ENCODE measurements at regions not wholly inside any gene's neighbourhood (a gene's known extent, or its start where the extent isn't known, plus 50 kb on each side); places are given as distances from the start of the nearest gene placed in this dataset.

- Mint-ChIP-seq H3K4me3 (no peak overlapping the region), H3K4me1 (peaks cover 10% of the 10 kb centered on the region), H3K27ac (ENCODE audit: unreplicated experiment) (no peak overlapping the region), H3K27me3 (ENCODE audit: low read depth) (no peaks in the 10 kb centered on the region), H3K36me3 (ENCODE audit: low read depth) (peaks cover 4% of the 10 kb centered on the region), H3K9me3 (peaks cover 7% of the 10 kb centered on the region)
- TF ChIP-seq, protein P1, sequence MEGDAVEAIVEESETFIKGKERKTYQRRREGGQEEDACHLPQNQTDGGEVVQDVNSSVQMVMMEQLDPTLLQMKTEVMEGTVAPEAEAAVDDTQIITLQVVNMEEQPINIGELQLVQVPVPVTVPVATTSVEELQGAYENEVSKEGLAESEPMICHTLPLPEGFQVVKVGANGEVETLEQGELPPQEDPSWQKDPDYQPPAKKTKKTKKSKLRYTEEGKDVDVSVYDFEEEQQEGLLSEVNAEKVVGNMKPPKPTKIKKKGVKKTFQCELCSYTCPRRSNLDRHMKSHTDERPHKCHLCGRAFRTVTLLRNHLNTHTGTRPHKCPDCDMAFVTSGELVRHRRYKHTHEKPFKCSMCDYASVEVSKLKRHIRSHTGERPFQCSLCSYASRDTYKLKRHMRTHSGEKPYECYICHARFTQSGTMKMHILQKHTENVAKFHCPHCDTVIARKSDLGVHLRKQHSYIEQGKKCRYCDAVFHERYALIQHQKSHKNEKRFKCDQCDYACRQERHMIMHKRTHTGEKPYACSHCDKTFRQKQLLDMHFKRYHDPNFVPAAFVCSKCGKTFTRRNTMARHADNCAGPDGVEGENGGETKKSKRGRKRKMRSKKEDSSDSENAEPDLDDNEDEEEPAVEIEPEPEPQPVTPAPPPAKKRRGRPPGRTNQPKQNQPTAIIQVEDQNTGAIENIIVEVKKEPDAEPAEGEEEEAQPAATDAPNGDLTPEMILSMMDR (conservative IDR thresholded peaks at IDR 0.05), result no peak
- DNase-seq (ENCODE audit: low read depth, low spot score), result no peak
Observed at GRCh38 chr3:23654571-23654970, 151.2 kb upstream of the UBE2E1 start.

GRCh38 chr3:23655749-23656148 lies 150.0 kb upstream of the UBE2E1 start:
- no peak overlapping the region for H3K27ac Mint-ChIP-seq (ENCODE audit: unreplicated experiment)
- peaks cover 7% of the 10 kb centered on the region for H3K9me3 Mint-ChIP-seq
- no peak overlapping the region for H3K4me3 Mint-ChIP-seq
- DNase-seq (ENCODE audit: low read depth, low spot score), result no peak
- H3K4me1 Mint-ChIP-seq, result peaks cover 16% of the 10 kb centered on the region
- H3K27me3 Mint-ChIP-seq (ENCODE audit: low read depth), result no peaks in the 10 kb centered on the region
- H3K36me3 Mint-ChIP-seq (ENCODE audit: low read depth), result peaks cover 4% of the 10 kb centered on the region
- TF ChIP-seq, protein P1 (conservative IDR thresholded peaks at IDR 0.05), result no peak

DNA sequence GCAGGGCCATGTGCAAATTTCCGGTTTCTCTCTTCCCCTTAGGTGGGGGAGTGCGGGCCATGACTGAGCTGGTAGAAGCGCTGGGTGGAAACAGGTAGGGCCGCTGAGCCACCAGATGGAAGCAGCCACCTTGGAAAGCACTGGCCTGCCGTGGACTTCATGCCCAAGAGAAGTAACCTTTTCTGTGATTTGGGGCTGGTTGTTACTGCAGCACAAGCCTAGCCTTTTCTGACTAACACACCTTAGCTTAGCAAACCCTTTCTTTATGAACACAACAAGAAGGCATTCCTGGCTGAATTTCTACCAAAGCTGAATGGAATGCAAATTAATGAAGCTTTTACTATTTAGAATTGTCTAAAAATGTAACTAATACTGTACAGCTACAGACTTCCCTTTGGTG lies 149.6 kb upstream of the UBE2E1 start:
- H3K9me3 Mint-ChIP-seq, result peaks cover 7% of the 10 kb centered on the region

GRCh38 chr3:23656821-23657220 lies 148.9 kb upstream of the UBE2E1 start:
- peaks cover 4% of the 10 kb centered on the region for H3K36me3 Mint-ChIP-seq (ENCODE audit: low read depth)
- TF ChIP-seq, protein P1 (conservative IDR thresholded peaks at IDR 0.05), result no peak
- no peak overlapping the region for H3K27ac Mint-ChIP-seq (ENCODE audit: unreplicated experiment)
- H3K9me3 Mint-ChIP-seq, result peaks cover 7% of the 10 kb centered on the region
- DNase-seq (ENCODE audit: low read depth, low spot score), result no peak
- no peak overlapping the region for H3K4me3 Mint-ChIP-seq
- H3K27me3 Mint-ChIP-seq (ENCODE audit: low read depth), result no peaks in the 10 kb centered on the region
- peaks cover 16% of the 10 kb centered on the region for H3K4me1 Mint-ChIP-seq

More for the DNA sequence above, 149.6 kb upstream of the UBE2E1 start:
- TF ChIP-seq, protein P1 (conservative IDR thresholded peaks at IDR 0.05), result no peak
- no peak for DNase-seq (ENCODE audit: low read depth, low spot score)
- no peaks in the 10 kb centered on the region for H3K27me3 Mint-ChIP-seq (ENCODE audit: low read depth)
- peaks cover 16% of the 10 kb centered on the region for H3K4me1 Mint-ChIP-seq
- peaks cover 4% of the 10 kb centered on the region for H3K36me3 Mint-ChIP-seq (ENCODE audit: low read depth)
- H3K27ac Mint-ChIP-seq (ENCODE audit: unreplicated experiment), result no peak overlapping the region
- H3K4me3 Mint-ChIP-seq, result no peak overlapping the region

- DNase-seq (ENCODE audit: low read depth, low spot score), result no peak
- TF ChIP-seq, protein P1 (conservative IDR thresholded peaks at IDR 0.05), result no peak
- Mint-ChIP-seq H3K27me3 (ENCODE audit: low read depth) (no peaks in the 10 kb centered on the region), H3K4me1 (peaks cover 16% of the 10 kb centered on the region), H3K36me3 (ENCODE audit: low read depth) (peaks cover 4% of the 10 kb centered on the region), H3K27ac (ENCODE audit: unreplicated experiment) (no peak overlapping the region), H3K4me3 (no peak overlapping the region), H3K9me3 (peaks cover 7% of the 10 kb centered on the region)
Observed at GRCh38 chr3:23657647-23658046, 148.1 kb upstream of the UBE2E1 start.

GRCh38 chr3:23659274-23659673 lies 146.5 kb upstream of the UBE2E1 start:
- no peak overlapping the region for H3K4me3 Mint-ChIP-seq
- peak overlapping the region; percentile 8 for H3K27ac Mint-ChIP-seq (ENCODE audit: unreplicated experiment)
- peaks cover 4% of the 10 kb centered on the region for H3K36me3 Mint-ChIP-seq (ENCODE audit: low read depth)
- H3K9me3 Mint-ChIP-seq, result peaks cover 7% of the 10 kb centered on the region
- no peaks in the 10 kb centered on the region for H3K27me3 Mint-ChIP-seq (ENCODE audit: low read depth)
- TF ChIP-seq, protein P1 (conservative IDR thresholded peaks at IDR 0.05), result no peak
- peaks cover 22% of the 10 kb centered on the region for H3K4me1 Mint-ChIP-seq
- DNase-seq (ENCODE audit: low read depth, low spot score), result no peak

All from neural crest cell (in vitro differentiated cells).